Endothelial cell of umbilical vein (primary cell): ENCODE measurements at regions not wholly inside any gene's neighbourhood (a gene's known extent, or its start where the extent isn't known, plus 50 kb on each side); places are given as distances from the start of the nearest gene placed in this dataset.

Experiments used
- EZH2 ChIP-seq: IDR thresholded peaks from 2 replicates; pipeline ENCODE4 v1.6.1; 2012; ENCODE audit warnings: borderline replicate concordance, low read depth, mild to moderate bottlenecking, moderate library complexity, low read length, inconsistent platforms; ENCODE audit not compliant: severe bottlenecking
- MYC ChIP-seq: IDR thresholded peaks from one replicate; pipeline ENCODE4 v1.6.1; 2011; ENCODE audit warnings: mild to moderate bottlenecking, low read depth, low read length
- POLR2AphosphoS5 ChIP-seq: IDR thresholded peaks from 2 replicates; pipeline ENCODE4 v1.6.1; 2012; ENCODE audit warnings: low read depth, mild to moderate bottlenecking, control low read depth, low read length, moderate library complexity; ENCODE audit not compliant: insufficient read depth
- TF ChIP-seq, protein P1 (sequence below), 2 donors: IDR thresholded peaks; 1 replicate in 1 of 2; 2 replicates in 1 of 2; pipeline ENCODE4 v1.5.1; 2011; ENCODE audit warnings: low read length in 2 of 2, mild to moderate bottlenecking in 2 of 2, moderate library complexity in 2 of 2, control low read depth in 1 of 2, inconsistent platforms in 1 of 2, low read depth in 1 of 2; ENCODE audit not compliant: insufficient read depth in 1 of 2; ENCODE audit errors: extremely low read depth in 1 of 2

DNA sequence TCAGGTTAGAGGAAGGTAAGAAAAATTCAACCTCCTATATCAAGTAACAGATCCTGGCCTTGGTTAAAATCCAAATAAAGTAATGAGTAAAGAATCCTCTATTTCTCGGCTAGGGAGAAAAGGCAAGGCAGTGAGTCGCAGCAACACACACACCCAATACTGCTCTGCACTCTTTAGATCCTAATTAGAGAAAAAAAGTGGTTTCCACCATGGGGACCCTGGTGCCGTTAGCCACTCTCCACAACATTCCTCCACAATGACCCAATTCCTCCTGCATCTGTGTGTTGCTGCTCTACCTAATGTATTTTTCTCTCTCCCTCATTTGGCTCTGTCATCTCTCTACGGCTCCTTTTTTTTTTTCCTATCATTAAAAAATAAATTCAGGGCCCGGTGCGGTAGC is 462.7 kb downstream of the METTL4 start:
- TF ChIP-seq, protein P1, sequence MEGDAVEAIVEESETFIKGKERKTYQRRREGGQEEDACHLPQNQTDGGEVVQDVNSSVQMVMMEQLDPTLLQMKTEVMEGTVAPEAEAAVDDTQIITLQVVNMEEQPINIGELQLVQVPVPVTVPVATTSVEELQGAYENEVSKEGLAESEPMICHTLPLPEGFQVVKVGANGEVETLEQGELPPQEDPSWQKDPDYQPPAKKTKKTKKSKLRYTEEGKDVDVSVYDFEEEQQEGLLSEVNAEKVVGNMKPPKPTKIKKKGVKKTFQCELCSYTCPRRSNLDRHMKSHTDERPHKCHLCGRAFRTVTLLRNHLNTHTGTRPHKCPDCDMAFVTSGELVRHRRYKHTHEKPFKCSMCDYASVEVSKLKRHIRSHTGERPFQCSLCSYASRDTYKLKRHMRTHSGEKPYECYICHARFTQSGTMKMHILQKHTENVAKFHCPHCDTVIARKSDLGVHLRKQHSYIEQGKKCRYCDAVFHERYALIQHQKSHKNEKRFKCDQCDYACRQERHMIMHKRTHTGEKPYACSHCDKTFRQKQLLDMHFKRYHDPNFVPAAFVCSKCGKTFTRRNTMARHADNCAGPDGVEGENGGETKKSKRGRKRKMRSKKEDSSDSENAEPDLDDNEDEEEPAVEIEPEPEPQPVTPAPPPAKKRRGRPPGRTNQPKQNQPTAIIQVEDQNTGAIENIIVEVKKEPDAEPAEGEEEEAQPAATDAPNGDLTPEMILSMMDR (IDR thresholded peaks at IDR 0.05; ENCODE audit: extremely low read depth in 1 of 2, insufficient read depth in 1 of 2, low read depth in 1 of 2, low read length in 2 of 2), result no peak
- no peak for TF ChIP-seq POLR2AphosphoS5
- no peak for TF ChIP-seq EZH2
- TF ChIP-seq MYC, result no peak
